ENCODE measurements at regions not wholly inside any gene's neighbourhood (a gene's known extent, or its start where the extent isn't known, plus 50 kb on each side); places are given as distances from the start of the nearest gene placed in this dataset.

DNA sequence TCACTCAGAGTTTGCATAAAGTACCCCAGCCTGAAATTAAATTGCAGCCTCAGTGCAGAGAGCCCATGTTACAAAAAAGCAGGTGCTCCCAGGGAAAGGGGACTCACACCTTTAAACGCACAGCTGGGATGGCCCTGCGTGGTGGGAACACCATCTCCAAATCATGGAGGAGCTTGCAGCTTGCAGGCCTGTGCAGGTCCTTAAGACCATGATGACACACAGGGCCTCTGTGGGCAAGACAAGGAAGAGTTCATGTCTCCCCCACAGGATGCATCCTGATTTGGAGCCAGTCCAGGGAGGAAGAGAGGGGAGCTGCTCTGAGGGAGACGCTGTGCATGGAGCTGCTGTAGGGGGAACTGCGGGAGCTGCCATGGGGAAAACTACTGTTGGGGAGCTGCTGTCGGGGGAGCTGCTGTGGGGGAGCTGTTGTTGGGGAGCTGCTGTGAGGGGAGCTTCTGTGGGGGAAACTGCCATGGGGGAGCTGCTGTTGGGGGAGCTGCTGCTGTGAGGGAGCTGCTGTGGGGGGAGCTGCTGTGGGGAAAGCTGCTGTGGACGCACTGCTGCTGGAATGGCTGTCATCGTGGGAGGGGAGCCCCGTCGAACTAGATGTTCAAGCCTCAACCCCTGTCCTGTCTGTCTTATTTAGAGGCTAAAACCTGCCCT is 113.9 kb downstream of the MATN1 start:
- Histone ChIP-seq H3K27me3 (ENCODE audit: control insufficient read depth, insufficient read depth, low read length) (no peaks in the 10 kb centered on the region; the same call in 1 of the 2 replicates), H3K4me3 (ENCODE audit: insufficient read depth, low read depth, low read length) (no peak overlapping the region), H3K36me3 (replicated peaks; ENCODE audit: control insufficient read depth, insufficient read depth, low read length) (no peaks in the 10 kb centered on the region)
- DNase-seq = no peak

DNA sequence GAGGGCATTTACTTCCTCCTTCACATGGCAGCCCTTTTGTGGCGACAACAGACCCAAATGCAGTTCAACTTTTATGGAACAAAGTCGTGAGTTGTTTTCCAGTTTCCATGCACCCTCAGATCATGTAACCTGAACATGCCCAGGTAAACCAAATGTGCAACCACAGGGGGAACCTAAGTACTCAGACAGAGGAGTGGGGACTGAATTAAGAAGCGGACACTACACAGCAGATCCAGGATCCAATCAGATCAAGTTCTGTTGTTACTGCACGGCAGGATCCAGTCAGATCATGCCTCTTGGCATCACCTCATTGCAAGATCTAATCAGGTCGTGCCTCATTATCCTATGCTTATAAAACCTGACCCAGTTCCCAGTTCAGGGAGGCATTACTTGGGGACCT is 115.7 kb downstream of the MATN1 start:
- no peaks in the 10 kb centered on the region; the same call in 1 of the 2 replicates for H3K27me3 ChIP-seq (ENCODE audit: control insufficient read depth, insufficient read depth, low read length)
- H3K36me3 ChIP-seq (replicated peaks; ENCODE audit: control insufficient read depth, insufficient read depth, low read length) = no peaks in the 10 kb centered on the region
- no peak overlapping the region for H3K4me3 ChIP-seq (ENCODE audit: insufficient read depth, low read depth, low read length)
- DNase-seq = no peak

DNA sequence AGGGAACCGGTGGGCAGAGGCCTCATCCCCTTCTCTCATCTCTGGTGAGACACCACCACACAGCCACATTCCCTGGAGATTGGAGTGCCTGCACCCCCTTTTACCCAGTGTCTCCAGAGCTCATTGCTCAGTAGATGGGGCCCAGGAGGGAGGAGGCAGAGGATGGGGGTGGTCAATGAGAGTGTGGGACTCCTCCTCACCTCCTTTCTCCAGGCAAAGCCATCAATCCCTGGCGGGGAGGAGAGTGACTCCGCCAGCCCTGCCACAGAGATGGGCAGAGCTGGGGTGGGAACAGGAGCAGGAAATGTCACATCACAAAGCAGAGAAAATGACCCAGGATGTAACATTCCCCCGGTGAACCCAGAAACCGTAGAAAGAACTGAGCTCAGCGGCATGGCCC is 117.2 kb downstream of the MATN1 start:
- H3K27me3 ChIP-seq (ENCODE audit: control insufficient read depth, insufficient read depth, low read length) = no peaks in the 10 kb centered on the region; the same call in 1 of the 2 replicates
- no peak for DNase-seq
- H3K36me3 ChIP-seq (replicated peaks; ENCODE audit: control insufficient read depth, insufficient read depth, low read length) = no peaks in the 10 kb centered on the region
- H3K4me3 ChIP-seq (ENCODE audit: insufficient read depth, low read depth, low read length) = no peak overlapping the region

GRCh38 chr1:30605441-30605920 is 117.9 kb downstream of the MATN1 start:
- no peak for DNase-seq
- H3K27me3 ChIP-seq (ENCODE audit: control insufficient read depth, insufficient read depth, low read length) = no peaks in the 10 kb centered on the region; the same call in 1 of the 2 replicates
- H3K36me3 ChIP-seq (replicated peaks; ENCODE audit: control insufficient read depth, insufficient read depth, low read length) = no peaks in the 10 kb centered on the region
- H3K4me3 ChIP-seq (ENCODE audit: insufficient read depth, low read depth, low read length) = no peak overlapping the region

- Histone ChIP-seq H3K4me3 (ENCODE audit: insufficient read depth, low read depth, low read length) (no peak overlapping the region), H3K27me3 (ENCODE audit: control insufficient read depth, insufficient read depth, low read length) (no peaks in the 10 kb centered on the region; the same call in 1 of the 2 replicates)
- DNase-seq = no peak
These were observed 118.5 kb downstream of the MATN1 start for GRCh38 chr1:30604801-30605440.

GRCh38 chr1:30603081-30603858 is 120.1 kb downstream of the MATN1 start:
- Histone ChIP-seq H3K27me3 (ENCODE audit: control insufficient read depth, insufficient read depth, low read length) (no peaks in the 10 kb centered on the region; the same call in 1 of the 2 replicates), H3K36me3 (replicated peaks; ENCODE audit: control insufficient read depth, insufficient read depth, low read length) (no peaks in the 10 kb centered on the region), H3K4me3 (ENCODE audit: insufficient read depth, low read depth, low read length) (no peak overlapping the region)
- DNase-seq = no peak

More at GRCh38 chr1:30604801-30605440, 118.5 kb downstream of the MATN1 start:
- no peaks in the 10 kb centered on the region for H3K36me3 ChIP-seq (replicated peaks; ENCODE audit: control insufficient read depth, insufficient read depth, low read length)

GRCh38 chr1:30601316-30602085 is 121.9 kb downstream of the MATN1 start:
- Histone ChIP-seq H3K4me3 (ENCODE audit: insufficient read depth, low read depth, low read length) (no peak overlapping the region), H3K36me3 (replicated peaks; ENCODE audit: control insufficient read depth, insufficient read depth, low read length) (no peaks in the 10 kb centered on the region), H3K27me3 (ENCODE audit: control insufficient read depth, insufficient read depth, low read length) (no peaks in the 10 kb centered on the region; the same call in 1 of the 2 replicates)
- DNase-seq = peak; percentile 37

DNA sequence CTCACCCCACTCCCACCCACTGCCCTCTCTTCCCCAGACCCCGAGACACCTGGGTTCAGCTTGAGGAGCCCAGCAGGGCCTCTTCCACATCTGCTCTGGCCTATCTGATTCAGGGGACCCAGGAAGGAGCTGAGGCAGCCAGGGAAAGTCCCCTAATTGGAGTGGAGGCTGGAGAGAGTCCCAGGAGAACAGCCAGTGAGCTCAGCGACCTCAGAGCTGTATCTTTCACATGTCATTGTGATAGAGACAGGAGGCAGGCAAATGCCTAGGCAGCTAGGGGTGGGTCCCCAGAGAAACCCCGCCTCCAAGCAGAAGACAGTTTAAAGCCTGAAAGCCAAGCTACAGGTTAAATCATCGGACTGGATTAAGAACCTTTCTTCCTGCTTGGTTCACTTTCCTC is 122.7 kb downstream of the MATN1 start:
- no peak for DNase-seq
- H3K36me3 ChIP-seq (replicated peaks; ENCODE audit: control insufficient read depth, insufficient read depth, low read length) = no peaks in the 10 kb centered on the region
- H3K27me3 ChIP-seq (ENCODE audit: control insufficient read depth, insufficient read depth, low read length) = no peaks in the 10 kb centered on the region; the same call in 1 of the 2 replicates
- no peak overlapping the region for H3K4me3 ChIP-seq (ENCODE audit: insufficient read depth, low read depth, low read length)

GRCh38 chr1:30600258-30600657 is 123.1 kb downstream of the MATN1 start:
- Histone ChIP-seq H3K27me3 (ENCODE audit: control insufficient read depth, insufficient read depth, low read length) (no peaks in the 10 kb centered on the region; the same call in 1 of the 2 replicates), H3K36me3 (replicated peaks; ENCODE audit: control insufficient read depth, insufficient read depth, low read length) (no peaks in the 10 kb centered on the region), H3K4me3 (ENCODE audit: insufficient read depth, low read depth, low read length) (no peak overlapping the region)
- DNase-seq = no peak

- Histone ChIP-seq H3K4me3 (ENCODE audit: insufficient read depth, low read depth, low read length) (no peak overlapping the region), H3K27me3 (ENCODE audit: control insufficient read depth, insufficient read depth, low read length) (no peaks in the 10 kb centered on the region; the same call in 1 of the 2 replicates), H3K36me3 (replicated peaks; ENCODE audit: control insufficient read depth, insufficient read depth, low read length) (no peaks in the 10 kb centered on the region)
- DNase-seq = no peak
These were observed 123.7 kb downstream of the MATN1 start for GRCh38 chr1:30599721-30600120.

- Histone ChIP-seq H3K27me3 (ENCODE audit: control insufficient read depth, insufficient read depth, low read length) (no peaks in the 10 kb centered on the region; the same call in 1 of the 2 replicates), H3K36me3 (replicated peaks; ENCODE audit: control insufficient read depth, insufficient read depth, low read length) (no peaks in the 10 kb centered on the region), H3K4me3 (ENCODE audit: insufficient read depth, low read depth, low read length) (no peak overlapping the region)
- DNase-seq = no peak
These were observed 124.7 kb downstream of the MATN1 start for GRCh38 chr1:30598571-30599114.

GRCh38 chr1:30597711-30598110 is 125.7 kb downstream of the MATN1 start:
- H3K36me3 ChIP-seq (replicated peaks; ENCODE audit: control insufficient read depth, insufficient read depth, low read length) = no peaks in the 10 kb centered on the region
- H3K27me3 ChIP-seq (ENCODE audit: control insufficient read depth, insufficient read depth, low read length) = no peaks in the 10 kb centered on the region; the same call in 1 of the 2 replicates
- DNase-seq = no peak
- no peak overlapping the region for H3K4me3 ChIP-seq (ENCODE audit: insufficient read depth, low read depth, low read length)

DNA sequence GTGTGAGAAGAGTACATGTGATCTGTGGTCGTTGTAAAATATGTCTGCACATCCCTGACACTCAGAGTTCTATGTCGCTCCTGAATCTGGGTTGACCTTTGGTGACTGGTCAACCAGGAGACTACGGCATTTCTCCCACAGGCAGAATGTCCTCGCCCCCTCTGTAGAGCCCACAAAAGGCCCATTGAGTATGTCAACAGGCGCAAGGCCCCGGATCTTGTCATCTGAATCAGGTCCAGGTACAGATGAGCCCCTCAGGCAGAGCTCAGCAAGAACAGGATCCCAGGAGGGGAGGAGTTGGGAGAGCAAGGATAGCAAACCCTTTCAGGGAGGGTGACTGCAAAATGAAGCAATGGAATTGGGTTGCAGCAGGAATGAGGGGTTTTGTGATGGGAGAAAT is 126.5 kb downstream of the MATN1 start:
- H3K4me3 ChIP-seq (ENCODE audit: insufficient read depth, low read depth, low read length) = no peak overlapping the region
- DNase-seq = no peak
- H3K36me3 ChIP-seq (replicated peaks; ENCODE audit: control insufficient read depth, insufficient read depth, low read length) = no peaks in the 10 kb centered on the region
- H3K27me3 ChIP-seq (ENCODE audit: control insufficient read depth, insufficient read depth, low read length) = no peaks in the 10 kb centered on the region; the same call in 1 of the 2 replicates

DNA sequence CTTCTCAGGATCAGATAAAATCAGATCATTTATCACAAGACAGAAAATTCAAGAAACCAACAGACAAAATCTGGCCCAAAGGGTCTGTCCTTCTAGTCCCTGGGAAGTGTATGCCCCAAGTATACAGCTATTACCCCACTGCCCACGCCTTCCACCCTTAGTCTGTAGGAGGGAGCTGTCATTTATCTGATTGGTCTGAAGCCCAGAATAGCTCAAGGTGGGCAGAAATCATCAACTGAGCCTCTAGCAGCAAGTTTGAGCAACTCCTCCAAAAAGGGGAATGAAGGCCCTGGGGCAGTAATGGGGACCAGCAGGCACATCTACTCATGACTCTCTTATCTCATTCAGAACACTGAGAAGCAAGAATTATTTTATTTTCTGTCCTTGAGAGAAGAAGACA is 126.9 kb downstream of the MATN1 start:
- no peak overlapping the region for H3K4me3 ChIP-seq (ENCODE audit: insufficient read depth, low read depth, low read length)
- no peak for DNase-seq
- H3K36me3 ChIP-seq (replicated peaks; ENCODE audit: control insufficient read depth, insufficient read depth, low read length) = no peaks in the 10 kb centered on the region
- H3K27me3 ChIP-seq (ENCODE audit: control insufficient read depth, insufficient read depth, low read length) = no peaks in the 10 kb centered on the region; the same call in 1 of the 2 replicates

All from H7 (cell line).